ENCODE measurements at regions not wholly inside any gene's neighbourhood (a gene's known extent, or its start where the extent isn't known, plus 50 kb on each side); places are given as distances from the start of the nearest gene placed in this dataset.

GRCh38 chr7:120205101-120205500, 67.9 kb upstream of the KCND2 start:
- no peak for DNase-seq

DNA sequence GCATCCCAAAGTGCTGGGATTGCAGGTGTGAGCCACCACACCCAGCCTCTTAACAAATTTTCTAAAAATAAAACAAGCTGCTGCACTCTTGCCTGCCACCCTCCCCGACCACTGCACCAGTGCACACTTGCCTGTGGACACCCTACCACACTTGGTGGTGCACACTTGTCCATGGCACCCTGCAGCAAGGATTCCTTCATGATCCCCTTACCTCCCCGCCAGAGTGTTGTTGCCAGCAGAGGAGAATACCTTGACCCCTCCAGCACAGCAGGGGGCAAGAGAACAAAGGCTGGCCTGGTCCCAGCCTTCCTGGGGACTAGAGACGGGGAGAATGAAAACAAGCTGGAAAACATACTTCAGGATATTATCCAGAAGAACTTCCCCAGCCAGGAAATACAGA, 65.9 kb upstream of the KCND2 start:
- DNase-seq, result no peak

DNA sequence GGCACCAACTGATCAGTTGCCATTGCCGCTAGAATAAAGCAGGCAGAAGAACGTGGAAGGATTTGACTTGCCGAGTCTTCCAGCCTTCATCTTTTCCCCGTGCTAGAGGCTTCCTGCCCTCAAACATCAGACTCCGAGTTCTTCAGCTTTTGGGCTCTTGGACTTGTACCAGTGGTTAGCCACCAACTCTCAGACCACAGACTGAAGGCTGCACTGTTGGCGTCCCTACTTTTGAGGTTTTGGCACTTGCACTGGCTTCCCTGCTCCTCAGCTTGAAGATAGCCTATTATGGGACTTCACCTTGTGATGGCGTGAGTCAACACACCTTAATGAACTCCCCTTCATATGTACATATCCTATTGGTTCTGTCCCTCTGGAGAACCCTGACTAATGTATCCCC, 57.3 kb upstream of the KCND2 start:
- DNase-seq, result no peak

DNA sequence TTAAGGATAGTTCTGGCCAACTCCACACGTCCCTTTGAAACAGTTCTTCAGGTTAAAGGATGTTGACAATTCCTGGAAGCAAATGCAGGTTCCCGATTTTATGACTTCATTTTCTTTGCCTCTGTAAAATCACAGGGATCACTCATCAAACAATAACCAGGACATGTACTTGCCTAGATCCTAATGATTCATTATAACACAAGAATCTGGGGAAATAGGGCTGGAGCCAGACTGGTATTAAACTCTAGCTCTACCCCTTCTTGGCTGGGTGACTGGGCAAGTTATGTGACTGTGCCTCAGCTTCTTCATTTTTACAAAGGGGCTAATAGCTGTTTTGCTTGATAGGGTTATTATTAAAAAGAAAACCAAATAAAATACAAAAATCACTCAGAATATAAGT, 56.0 kb upstream of the KCND2 start:
- no peak for DNase-seq

DNA sequence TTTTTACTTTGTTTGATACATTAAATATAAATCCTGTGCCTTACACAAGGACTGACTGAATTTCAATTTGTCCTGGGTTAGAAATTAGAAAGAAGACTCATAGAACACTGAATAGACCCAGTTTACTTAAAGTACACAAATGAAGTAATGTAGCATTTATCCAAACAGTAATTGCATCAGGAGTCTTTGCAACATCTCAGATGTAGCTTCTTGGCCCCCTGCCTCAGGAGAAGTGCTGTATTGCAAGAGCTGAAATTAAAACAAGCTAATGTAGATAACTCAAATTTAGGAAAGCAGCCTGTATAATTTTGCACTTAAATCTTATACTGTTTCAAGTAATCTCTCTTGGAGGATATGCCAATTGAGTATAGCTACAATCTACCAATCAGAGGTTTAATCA, 54.3 kb upstream of the KCND2 start:
- no peak for DNase-seq

- DNase-seq, result no peak
Observed at GRCh38 chr7:120221666-120222065, 51.3 kb upstream of the KCND2 start.

All from suppressor macrophage (primary cell).